Skeletal muscle cell (primary cell): ENCODE measurements at regions not wholly inside any gene's neighbourhood (a gene's known extent, or its start where the extent isn't known, plus 50 kb on each side); places are given as distances from the start of the nearest gene placed in this dataset.

Experiments used
- DNase-seq: peaks from one replicate; pipeline ENCODE4 v3.0.0-alpha.2; 2010; ENCODE audit warnings: low read depth
- H3K4me3 ChIP-seq: 2 replicates; pipeline ENCODE4 v1.5.1; 2011; ENCODE audit warnings: low read depth, mild to moderate bottlenecking, control low read depth, low read length, moderate library complexity

DNA sequence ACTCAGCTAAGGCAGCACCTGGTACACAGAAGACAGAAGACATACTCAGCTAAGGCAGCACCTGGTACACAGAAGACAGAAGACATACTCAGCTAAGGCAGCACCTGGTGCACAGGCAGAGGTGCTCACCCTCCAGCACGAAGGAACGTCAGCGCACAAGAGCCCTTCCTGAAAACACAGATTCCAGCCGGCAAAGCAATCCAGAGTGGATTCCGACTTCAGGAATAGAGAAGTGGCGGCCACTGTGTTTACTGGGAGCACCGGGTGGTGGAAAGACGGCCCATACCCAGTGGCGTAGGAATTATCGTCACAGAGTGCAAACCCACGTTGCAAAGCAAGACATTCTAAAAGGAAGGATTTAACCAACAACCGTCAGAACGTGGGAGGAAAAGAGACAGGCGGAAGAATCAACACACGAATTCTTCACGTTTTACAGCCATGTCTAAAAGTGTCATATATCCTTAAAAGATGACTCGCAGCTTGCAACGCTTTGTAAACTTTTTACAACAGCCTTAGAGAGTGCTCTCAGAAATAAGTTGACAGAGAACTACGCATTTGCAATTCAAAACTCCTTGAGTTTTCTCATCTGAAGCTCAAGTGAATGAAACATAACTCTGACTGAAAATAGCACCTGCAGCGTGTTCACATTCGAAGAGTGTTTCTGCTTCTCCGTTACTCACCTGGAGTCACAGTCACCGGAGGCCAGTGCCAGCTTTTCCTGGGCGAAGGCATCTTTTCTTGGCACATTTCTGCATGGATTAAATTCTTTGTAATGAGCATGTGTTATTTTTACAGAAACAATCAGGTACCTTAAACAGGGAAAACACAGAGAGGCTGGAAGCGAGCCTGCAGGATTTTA, 55.8 kb upstream of the GALNT9 start:
- no peak overlapping the region for H3K4me3 ChIP-seq
- no peak for DNase-seq

DNA sequence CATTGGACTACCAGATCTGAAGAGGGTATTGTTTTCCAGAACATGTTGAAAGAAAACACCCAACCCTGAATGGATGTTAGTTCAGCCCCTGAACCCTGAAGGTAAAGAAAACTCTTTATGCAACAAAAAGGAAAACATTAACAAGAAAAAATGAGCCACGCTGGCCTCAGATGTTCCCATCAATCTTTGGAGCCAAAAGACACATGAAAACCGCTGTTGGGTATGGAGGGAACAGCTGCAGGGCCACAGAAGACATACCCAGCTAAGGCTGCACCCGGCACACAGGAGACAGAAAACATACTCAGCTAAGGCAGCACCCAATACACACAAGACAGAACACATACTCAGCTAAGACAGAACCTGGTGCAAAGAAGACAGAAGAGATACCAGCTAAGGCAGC, 51.3 kb upstream of the GALNT9 start:
- DNase-seq = peak; percentile 3
- no peak overlapping the region for H3K4me3 ChIP-seq

DNA sequence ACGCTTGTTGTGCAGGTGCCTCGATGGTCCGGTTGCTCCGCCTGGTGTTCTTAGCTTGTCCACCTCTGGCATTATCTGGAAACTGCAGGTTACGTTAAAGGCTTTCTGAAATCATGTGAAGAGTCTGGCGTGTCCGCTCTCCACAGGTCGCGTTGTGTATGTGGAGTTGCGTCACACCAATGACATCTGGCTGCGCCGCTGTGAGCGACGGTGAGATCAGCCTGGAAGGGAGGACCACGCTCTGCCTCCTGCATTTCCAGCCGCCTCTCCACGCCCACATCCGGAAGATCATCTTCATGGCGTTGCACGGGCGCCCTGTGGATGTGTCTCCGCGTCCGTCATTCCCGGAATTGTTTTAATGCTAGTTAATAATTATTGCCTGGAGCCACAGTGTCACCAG, 50.6 kb upstream of the GALNT9 start:
- DNase-seq = no peak
- H3K4me3 ChIP-seq = no peak overlapping the region

DNA sequence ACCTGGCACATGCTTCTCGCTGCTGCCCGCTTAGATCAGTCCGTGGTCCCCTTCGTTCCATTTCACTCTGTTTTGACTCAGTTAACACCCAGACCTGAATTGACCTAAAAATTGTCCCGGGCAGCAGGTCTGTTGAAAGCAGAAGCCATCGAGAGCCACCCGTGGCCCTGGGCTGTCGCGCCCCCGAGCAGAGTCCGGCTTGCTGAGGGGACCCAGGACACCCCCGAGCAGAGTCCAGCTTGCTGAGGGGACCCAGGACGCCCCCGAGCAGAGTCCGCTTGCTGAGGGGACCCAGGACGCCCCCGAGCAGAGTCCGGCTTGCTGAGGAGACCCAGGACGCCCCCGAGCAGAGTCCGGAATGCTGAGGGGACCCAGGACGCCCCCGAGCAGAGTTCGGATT, 50.2 kb upstream of the GALNT9 start:
- DNase-seq = no peak
- H3K4me3 ChIP-seq = no peak overlapping the region
